Pons (tissue), 1 donor: ENCODE measurements at regions not wholly inside any gene's neighbourhood (a gene's known extent, or its start where the extent isn't known, plus 50 kb on each side); places are given as distances from the start of the nearest gene placed in this dataset.

ENCODE experiments used
- DNase-seq: peaks from one replicate; pipeline ENCODE4 v3.0.0-alpha.2; 2016; ENCODE audit warnings: low spot score

GRCh38 chr3:168295027-168295426, 199.3 kb upstream of the GOLIM4 start:
- no peak for DNase-seq

DNA sequence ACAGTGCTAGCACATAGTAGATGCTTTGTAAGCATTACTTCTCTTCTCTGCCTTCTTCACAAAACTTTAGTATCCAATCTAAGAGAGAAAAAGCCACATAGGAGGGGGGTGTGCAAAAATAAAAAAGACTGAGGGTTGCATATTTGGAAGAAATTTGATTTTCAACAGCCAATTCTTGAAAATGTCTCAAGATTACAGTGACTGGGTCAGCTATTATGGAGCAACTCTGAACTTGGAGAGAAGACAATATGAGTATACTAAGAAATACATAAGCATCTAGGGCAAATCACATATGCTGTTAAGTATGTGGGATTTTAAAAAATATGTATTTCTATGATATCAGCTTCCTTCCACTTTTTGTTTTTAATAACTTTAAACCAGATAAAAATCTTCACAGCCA, 196.6 kb upstream of the GOLIM4 start:
- no peak for DNase-seq

GRCh38 chr3:168289471-168290008, 193.8 kb upstream of the GOLIM4 start:
- no peak for DNase-seq

DNA sequence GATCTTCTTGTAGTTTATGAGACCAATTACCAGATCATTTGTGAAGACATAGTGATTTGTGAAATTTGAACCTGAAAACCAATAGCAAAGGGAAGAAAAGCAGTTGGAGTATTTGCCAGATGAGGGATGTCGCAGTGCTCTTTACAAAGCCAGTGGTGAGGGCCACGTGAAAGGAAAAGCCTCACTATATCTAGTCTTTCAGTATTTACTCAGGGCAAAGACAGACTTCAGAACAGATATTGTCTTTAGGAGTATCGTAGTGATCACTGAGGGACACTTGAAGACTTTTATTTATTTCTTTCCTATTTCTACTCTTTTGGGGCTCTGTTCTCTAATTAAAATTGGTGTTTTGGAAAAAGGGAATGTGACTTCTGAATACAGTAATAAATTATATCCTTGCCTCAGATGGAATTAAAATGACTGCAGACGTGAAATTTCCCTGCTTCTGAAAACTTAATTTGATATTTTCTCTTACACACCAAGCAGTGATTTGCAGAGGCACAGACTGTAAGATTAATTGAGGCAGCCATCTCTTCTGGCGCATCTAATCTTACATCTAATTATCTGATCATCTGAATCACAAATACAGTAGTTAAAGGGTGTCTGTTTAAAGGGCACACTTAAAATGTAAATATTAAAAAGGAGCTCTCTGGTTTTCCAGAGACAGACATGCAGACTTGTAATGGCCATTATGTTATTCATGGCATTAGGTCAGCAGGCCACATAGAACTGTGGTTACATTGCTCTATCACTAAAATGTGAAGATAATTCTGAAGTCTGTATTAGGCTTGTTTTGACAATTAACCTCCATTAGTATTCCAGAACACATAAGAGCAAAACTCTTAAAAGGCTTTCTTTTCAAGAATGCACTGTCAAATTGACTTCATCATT, 193.0 kb upstream of the GOLIM4 start:
- DNase-seq, result no peak

- no peak for DNase-seq
Observed at GRCh38 chr3:168285506-168285905, 189.8 kb upstream of the GOLIM4 start.

DNA sequence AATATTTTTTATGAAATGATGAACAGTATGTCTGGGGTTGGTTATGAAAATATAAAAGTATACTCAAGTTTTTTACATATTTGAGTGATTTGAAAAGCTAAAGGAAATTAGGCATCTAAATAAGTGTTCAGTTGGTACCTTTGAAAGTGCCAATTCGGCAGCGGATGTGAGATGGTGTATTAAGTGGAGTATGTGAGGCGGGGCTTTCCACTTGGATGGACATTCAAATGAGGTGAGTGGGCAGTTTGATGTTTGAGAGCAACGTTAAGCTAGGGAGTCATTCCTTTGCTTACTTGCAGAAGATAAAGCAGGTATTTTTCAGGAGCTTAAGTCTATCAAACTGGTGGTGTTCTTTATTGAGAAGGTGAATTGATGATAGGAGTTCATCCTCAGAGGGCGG, 189.0 kb upstream of the GOLIM4 start:
- no peak for DNase-seq

DNA sequence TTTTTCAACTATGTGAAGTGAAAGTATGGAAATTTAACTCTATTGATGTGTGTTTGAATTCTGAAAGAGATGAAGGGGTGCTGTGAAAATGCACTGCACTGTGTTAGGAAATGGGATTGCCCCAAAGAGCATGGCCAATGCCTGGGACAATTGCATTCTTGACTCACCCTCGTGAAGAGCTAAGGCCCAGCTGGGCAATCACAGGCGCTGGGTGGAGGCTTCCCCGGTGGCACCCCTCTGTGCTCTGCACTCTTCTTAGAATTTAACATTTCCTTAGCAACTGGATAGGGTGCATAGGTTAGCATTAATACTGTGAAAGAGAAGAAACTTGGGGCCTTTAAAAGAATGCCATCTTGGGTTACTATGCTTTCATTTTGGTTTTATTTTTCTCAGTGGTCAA, 179.9 kb upstream of the GOLIM4 start:
- DNase-seq, result no peak

DNA sequence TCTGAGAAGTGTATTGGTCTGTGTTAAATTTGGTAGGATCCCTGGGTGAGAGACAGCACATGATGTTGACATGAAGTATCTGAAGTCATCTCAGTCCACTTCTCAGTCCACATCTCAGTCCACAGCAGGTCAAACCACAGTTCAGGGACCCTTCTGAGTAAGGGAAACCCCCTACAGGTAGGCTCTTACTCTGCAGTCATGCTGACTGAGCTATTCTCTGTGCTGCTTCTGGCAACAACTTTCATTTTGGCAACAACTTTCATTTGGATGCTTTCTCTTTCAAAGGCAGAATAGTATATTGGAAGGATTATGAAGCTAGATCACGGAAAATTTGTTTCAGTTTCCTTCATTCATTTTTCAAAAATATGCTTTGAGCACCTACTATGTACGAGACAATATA, 178.2 kb upstream of the GOLIM4 start:
- no peak for DNase-seq

- no peak for DNase-seq
Observed at GRCh38 chr3:168273036-168273435, 177.3 kb upstream of the GOLIM4 start.

GRCh38 chr3:168272343-168272985, 176.7 kb upstream of the GOLIM4 start:
- no peak for DNase-seq

DNA sequence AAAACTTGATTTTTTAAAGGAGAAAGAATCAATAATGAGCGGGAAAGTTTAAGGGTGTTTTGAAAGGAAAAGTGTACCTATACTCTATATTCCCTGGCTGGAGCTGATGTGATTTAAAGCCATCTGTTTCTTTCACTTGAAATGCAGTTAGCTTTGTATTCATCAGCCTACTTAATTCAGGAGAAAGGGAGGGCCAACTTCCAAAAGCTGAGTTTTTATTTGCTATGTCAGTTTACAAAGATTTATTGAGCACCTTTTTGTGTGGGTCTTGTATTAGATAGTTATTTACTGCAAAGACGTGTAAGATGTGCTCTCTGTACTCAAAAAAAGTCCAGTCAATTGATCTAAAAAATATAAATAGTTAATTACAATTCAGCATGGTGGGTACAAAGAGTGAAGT, 176.2 kb upstream of the GOLIM4 start:
- no peak for DNase-seq

- no peak for DNase-seq
Observed at GRCh38 chr3:168269001-168269400, 173.3 kb upstream of the GOLIM4 start.

DNA sequence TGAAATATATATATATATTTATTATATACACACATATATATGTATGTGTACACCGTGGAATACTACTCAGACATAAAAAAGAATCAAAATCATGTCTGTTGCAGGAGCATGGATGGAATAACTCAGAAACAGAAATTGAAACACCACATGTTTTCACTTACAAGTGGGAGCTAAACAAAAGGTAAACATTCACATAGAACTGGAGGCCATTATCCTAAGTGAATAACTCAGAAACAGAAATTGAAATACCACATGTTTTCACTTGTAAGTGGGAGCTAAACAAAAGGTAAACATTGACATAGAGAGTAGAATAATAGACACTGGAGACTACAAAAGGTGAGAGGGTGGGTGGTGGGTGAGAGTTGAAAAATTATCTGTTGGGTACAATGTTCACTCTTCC, 171.5 kb upstream of the GOLIM4 start:
- no peak for DNase-seq

DNA sequence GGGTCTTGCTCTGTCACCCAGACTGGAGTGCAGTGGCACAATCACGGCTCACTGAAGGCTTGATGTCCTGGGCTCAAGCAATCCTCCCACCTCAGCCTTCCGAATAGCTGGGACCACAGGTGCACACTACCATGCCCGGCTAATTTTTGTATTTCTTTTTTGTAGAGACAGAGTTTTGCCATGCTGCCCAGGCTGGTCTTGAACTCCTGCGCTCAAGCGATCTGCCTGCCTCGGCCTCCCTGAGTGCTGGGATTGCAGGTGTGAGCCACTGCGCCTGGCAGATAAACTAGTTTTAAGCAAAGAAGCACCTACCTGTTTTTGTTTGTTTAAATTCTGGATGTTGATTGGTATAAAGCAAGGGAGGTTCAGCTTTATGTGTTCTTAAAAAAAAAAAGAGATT, 170.6 kb upstream of the GOLIM4 start:
- no peak for DNase-seq

DNA sequence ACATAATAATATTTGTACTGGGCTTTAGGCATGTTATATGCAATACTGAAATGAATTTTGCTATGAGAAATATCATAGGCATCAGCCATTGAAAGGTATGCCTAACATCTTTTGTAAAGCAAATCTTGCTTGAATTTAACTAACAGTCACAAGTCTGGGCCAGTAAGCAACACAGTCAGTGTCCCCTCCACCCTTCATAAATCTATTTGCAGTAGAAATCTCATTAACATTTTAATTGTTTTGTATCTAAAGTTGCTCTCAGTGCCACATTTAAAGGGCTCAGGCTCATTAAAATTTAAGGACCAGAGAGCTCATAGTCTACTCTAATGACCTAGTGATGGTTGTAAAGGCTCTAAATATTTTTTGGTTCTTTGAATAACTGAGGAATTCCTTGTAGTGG, 167.2 kb upstream of the GOLIM4 start:
- DNase-seq, result no peak

- no peak for DNase-seq
Observed at GRCh38 chr3:168260859-168261258, 165.1 kb upstream of the GOLIM4 start.

DNA sequence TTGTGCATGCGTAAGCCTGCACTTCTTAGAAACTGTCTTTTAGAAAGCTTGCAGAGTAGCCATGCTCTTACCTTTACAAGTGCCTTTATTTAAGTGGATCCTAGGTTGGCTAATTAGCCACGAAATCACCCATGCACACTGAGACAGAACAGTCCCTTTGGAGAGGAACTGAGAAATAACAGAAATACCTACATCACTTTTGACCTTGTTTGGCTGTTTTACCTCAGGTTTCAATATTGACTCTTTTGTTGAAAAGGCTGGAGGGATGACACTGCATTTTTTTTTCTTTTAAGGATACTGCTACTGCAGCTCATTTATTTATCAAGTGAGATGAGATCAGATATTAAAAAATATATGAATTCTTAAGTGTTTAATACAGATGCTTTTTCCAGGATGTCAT, 155.6 kb upstream of the GOLIM4 start:
- no peak for DNase-seq

DNA sequence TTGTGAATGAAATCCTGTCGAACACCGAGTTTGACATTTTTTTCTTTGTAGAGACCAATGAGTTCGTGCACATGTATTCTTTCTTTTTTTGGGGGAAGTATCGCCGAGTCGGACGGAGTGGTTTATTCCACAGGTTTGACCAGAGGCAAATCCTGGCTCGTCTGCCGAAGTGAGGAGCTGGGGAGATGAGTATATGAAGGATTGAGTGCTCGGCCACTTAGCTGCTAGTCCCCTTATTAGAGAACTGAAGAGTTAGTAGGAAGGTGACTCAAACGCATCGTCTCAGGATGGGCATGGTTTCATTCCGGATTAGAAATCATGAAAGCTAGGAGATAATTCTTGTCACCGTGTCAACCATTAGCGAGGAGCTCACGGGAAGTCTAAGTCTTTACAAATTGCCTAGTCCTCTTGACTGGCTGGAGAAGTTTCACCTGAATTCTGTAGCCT, 154.7 kb upstream of the GOLIM4 start:
- no peak for DNase-seq

DNA sequence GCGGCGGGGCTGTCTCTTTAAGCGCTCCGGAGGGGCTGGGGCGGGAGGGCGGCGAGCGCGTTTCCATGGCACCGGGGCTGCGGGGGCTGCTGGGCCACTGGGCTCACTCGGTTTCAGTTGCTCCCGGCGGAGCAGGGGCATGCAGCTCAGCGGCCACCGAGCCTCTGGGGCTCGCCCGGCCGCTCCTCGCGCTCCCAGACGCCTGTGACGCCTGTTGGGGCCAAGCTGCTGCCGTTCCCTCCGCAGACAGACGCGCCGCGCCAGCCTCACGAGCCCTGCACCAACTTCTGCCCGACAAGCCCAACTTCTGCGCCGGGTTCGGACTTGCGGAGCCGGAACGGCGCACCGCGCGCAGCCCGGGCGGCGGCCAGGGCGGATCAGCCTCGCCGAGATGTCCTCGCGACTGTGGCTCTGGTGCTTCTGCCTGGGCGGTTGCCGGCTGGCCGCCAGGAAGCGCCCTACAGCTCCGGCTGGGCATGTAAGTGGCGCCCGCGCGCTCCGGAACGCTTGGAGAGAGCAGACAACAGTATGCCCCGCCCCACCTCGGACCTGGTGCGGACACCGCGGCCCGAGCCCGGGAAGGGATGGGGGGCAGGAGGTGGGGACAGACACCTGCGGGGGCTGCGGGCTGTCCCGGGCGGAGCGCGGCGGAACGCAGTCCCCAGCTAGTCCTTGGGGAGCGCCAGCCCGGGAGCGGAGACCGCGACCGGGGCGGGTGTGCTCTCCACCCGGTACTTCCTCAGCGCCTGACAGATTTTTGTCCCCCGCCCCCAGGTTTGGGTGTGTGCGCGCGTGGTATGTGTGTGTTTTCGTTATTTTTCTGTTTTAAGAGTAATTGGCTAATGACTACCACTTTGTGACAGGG, 154.1 kb upstream of the GOLIM4 start:
- DNase-seq, result peak; percentile 29

- DNase-seq, result no peak
Observed at GRCh38 chr3:168249205-168249549, 153.5 kb upstream of the GOLIM4 start.

DNA sequence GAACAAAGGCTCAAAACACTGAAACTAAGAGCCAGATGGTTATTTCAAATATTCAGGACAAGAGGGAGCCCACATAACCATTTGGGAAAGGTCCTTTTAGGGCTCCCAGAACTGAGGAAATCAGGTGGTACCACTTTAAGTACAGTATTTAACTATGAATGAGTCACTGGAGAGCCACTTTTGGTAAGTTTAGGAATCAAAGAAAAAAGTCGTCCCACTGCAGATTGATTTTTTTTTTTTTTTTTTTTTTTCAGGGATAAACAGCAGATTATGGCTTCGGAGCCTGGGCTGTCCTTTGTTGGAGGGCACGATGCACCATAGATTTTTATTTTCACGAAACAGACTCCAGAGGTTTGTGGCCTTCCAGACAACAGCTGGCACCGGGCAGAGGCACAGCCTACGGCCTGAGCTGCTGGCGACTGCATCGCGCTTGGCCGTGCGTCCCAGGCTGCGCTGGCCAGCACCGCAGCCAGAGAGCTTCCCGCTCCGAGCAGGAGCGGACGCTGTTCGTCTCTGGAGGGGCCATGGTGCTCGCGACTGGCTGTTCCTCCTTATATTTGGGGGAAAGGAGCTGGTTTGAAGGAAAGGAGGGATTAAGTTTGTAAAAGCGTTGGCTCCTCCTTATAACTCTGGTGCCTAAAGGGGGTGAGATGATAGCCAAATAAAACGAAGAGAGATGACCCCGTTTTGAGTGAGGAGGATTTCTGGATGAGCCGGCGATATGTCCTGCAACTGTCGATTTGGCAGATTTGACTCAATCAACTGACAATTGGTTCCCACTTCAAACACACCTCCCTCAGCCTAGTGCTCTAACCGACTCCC, 152.9 kb upstream of the GOLIM4 start:
- DNase-seq, result peak; percentile 5

DNA sequence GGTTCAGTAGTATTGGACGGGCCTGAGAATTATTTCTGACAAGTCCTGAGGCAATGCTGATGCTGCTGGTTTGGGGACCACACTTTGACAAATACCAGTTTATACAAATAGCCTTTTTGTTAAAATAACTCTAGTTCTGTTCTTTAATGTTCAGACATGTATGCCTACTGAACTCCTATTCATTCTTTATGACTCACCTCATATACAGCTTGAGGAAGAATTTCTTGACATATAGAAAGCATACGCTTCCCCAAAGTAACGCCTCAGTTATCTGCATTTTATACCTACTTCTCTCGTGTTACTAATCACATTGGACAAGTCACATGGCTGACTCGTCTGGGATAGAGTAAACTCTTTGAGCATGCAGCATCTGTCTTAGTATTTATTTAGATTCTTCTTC, 145.4 kb upstream of the GOLIM4 start:
- DNase-seq, result no peak
